ENCODE measurements at regions not wholly inside any gene's neighbourhood (a gene's known extent, or its start where the extent isn't known, plus 50 kb on each side); places are given as distances from the start of the nearest gene placed in this dataset.

GRCh38 chr9:109922617-109923470, 142.8 kb downstream of the PALM2AKAP2 start:
- Histone ChIP-seq H4K91ac (ENCODE audit: insufficient read depth, low read depth, low read length) (no peak overlapping the region), H4K5ac (ENCODE audit: low read depth, low read length) (no peak overlapping the region), H3K14ac (replicated peaks; ENCODE audit: low read depth, low read length) (0 out of 2 replicates have a peak overlapping the region, but pooled peaks have one; percentile 4), H2BK5ac (ENCODE audit: low read depth, low read length, poor library complexity, severe bottlenecking) (no peak overlapping the region), H3K79me1 (ENCODE audit: low read depth in 1 of 2, low read length in 2 of 2) (peaks cover 12 to 35% of the 10 kb centered on the region in 2 experiments), H3K4ac (ENCODE audit: low read depth, low read length) (no peak overlapping the region), H3K9ac (ENCODE audit: low read depth, low read length) (no peak overlapping the region), H3K4me1 (ENCODE audit: control insufficient read depth, insufficient read depth, low read length) (no peaks in the 10 kb centered on the region; the same call in 1 of the 2 replicates), H3K9me1 (ENCODE audit: insufficient read depth, low read length) (peaks cover 12% of the 10 kb centered on the region), H3K4me3 (ENCODE audit: insufficient read depth, low read depth, low read length) (no peak overlapping the region), H3K36me3 (ENCODE audit: control insufficient read depth, insufficient read depth, low read length) (peaks cover 7% of the 10 kb centered on the region), H4K8ac (ENCODE audit: low read depth in 2 of 2, low read length in 2 of 2) (no peak overlapping the region), H2BK120ac (ENCODE audit: low read depth, low read length) (no peak overlapping the region), H2AK9ac (replicated peaks; ENCODE audit: low read depth, low read length, poor library complexity) (no peak overlapping the region), H3K4me2 (ENCODE audit: low read depth, low read length) (no peak overlapping the region), H3K27ac (ENCODE audit: insufficient read depth, low read length) (no peak overlapping the region; the same call in 1 of the 2 replicates), H4K20me1 (ENCODE audit: insufficient read depth, low read length) (no peaks in the 10 kb centered on the region), H2BK20ac (ENCODE audit: low read depth, low read length) (no peak overlapping the region), H3K18ac (ENCODE audit: low read depth, low read length) (no peak overlapping the region), H3K27me3 (ENCODE audit: control insufficient read depth, insufficient read depth, low read length) (no peaks in the 10 kb centered on the region), H3K23ac (ENCODE audit: low read depth, low read length) (no peak overlapping the region), H2AK5ac (ENCODE audit: low read depth, low read length) (no peak overlapping the region), H2AFZ (replicated peaks; ENCODE audit: low read length, poor library complexity) (no peak overlapping the region), H2BK15ac (ENCODE audit: low read depth, low read length) (no peak overlapping the region), H3K56ac (ENCODE audit: extremely low read depth, insufficient read depth, low read length) (no peak overlapping the region), H3K9me3 (ENCODE audit: control insufficient read depth, insufficient read depth, low read length) (no peaks in the 10 kb centered on the region)
- no peak for ATAC-seq (ENCODE audit: low read depth)
- ChIA-PET POLR2A (ENCODE audit: unreplicated experiment) (interaction anchor here (1.0 kb wide), 1 partner anchor 9 kb away, joined by 3 read pairs; no protein-coding TSS in a partner anchor), CTCF (no interaction called here)
- WGBS, 2 experiments (ENCODE audit: extremely low coverage in 2 of 2, insufficient read length in 1 of 2), result no CpG with 5 or more reads among the region's 2 CpGs
- dilution Hi-C loops (cut with HindIII; ENCODE audit: low sequenced_read_pairs, unreplicated experiment), result no loop called here
- BruUV-seq (replicated peaks), result no TSS peak
- no peak for DNase-seq
- in situ Hi-C loops (cut with MboI; ENCODE audit: low sequenced_read_pairs), result no loop called here
- TF ChIP-seq MAFK (IDR thresholded peaks at IDR 0.05; ENCODE audit: low read depth, low read length) (no peak), ELK1 (IDR thresholded peaks at IDR 0.05; ENCODE audit: borderline replicate concordance, low read depth, low read length) (no peak), SMC3 (IDR thresholded peaks at IDR 0.05; ENCODE audit: low read depth, low read length) (no peak), CHD1 (IDR thresholded peaks at IDR 0.05; ENCODE audit: low read depth, low read length) (no peak), CTCF (conservative IDR thresholded peaks at IDR 0.05; ENCODE audit: low read depth, low read length) (no peak), FOS (IDR thresholded peaks at IDR 0.05; ENCODE audit: low read depth, low read length) (no peak), MXI1 (IDR thresholded peaks at IDR 0.05; ENCODE audit: borderline replicate concordance, low read depth, low read length) (no peak), CEBPB (IDR thresholded peaks at IDR 0.05; ENCODE audit: low read depth, low read length) (no peak), NFE2L2 (IDR thresholded peaks at IDR 0.05; ENCODE audit: low read depth, low read length) (no peak), BHLHE40 (IDR thresholded peaks at IDR 0.05; ENCODE audit: low read depth, low read length) (no peak), RAD21 (IDR thresholded peaks at IDR 0.05; ENCODE audit: low read length) (no peak), POLR2A (IDR thresholded peaks at IDR 0.05; ENCODE audit: low read depth, low read length) (no peak), MAZ (IDR thresholded peaks at IDR 0.05; ENCODE audit: borderline replicate concordance, low read depth, low read length) (no peak)
- intact Hi-C loops (cut with micrococcal nuclease), result no loop called here

Data from IMR-90 (cell line).